Trophoblast cell (in vitro differentiated cells and primary cell): ENCODE measurements at regions not wholly inside any gene's neighbourhood (a gene's known extent, or its start where the extent isn't known, plus 50 kb on each side); places are given as distances from the start of the nearest gene placed in this dataset.

Experiments
- DNase-seq, 2 donors: peaks; one replicate each; pipeline ENCODE4 v3.0.0-alpha.2; 2016
- H2AFZ ChIP-seq: 2 replicates; pipeline ENCODE4 v1.6.1; 2013; ENCODE audit warnings: low read length, moderate library complexity, mild to moderate bottlenecking; ENCODE audit not compliant: insufficient read depth, poor library complexity
- H2AK5ac ChIP-seq: 2 replicates; pipeline ENCODE4 v1.6.1; 2013; ENCODE audit warnings: mild to moderate bottlenecking, low read length
- H2BK120ac ChIP-seq: 2 replicates; pipeline ENCODE4 v1.6.1; 2013; ENCODE audit warnings: low read length, mild to moderate bottlenecking, moderate library complexity; ENCODE audit not compliant: insufficient read depth, poor library complexity
- H2BK12ac ChIP-seq: 2 replicates; pipeline ENCODE4 v1.6.1; 2013; ENCODE audit warnings: mild to moderate bottlenecking, low read length, moderate library complexity
- H2BK5ac ChIP-seq: 2 replicates; pipeline ENCODE4 v1.6.1; 2013; ENCODE audit warnings: low read length, low read depth, moderate library complexity, mild to moderate bottlenecking; ENCODE audit not compliant: poor library complexity
- H3K14ac ChIP-seq: 2 replicates; pipeline ENCODE4 v1.6.1; 2013; ENCODE audit warnings: mild to moderate bottlenecking, low read length
- H3K18ac ChIP-seq: 2 replicates; pipeline ENCODE4 v1.6.1; 2013; ENCODE audit warnings: mild to moderate bottlenecking, low read length
- H3K23ac ChIP-seq: 2 replicates; pipeline ENCODE4 v1.6.1; 2013; ENCODE audit warnings: low read length
- H3K27ac ChIP-seq: 2 replicates; pipeline ENCODE4 v1.5.1; 2013; ENCODE audit warnings: low read depth, mild to moderate bottlenecking, inconsistent platforms, low read length, moderate library complexity
- H3K27me3 ChIP-seq: 2 replicates; pipeline ENCODE4 v1.6.1; 2013; ENCODE audit warnings: inconsistent platforms, mild to moderate bottlenecking, low read length, moderate library complexity; ENCODE audit not compliant: insufficient read depth
- H3K36me3 ChIP-seq, 2 experiments: 1 replicate in 1 of 2; 2 replicates in 1 of 2; pipeline ENCODE4 v1.6.1; 2013; ENCODE audit warnings: low read length in 2 of 2, mild to moderate bottlenecking in 2 of 2, moderate library complexity in 1 of 2; ENCODE audit not compliant: insufficient read depth in 2 of 2, control insufficient read depth in 1 of 2
- H3K4ac ChIP-seq: 2 replicates; pipeline ENCODE4 v1.6.1; 2013; ENCODE audit warnings: low read depth, mild to moderate bottlenecking, low read length, moderate library complexity
- H3K4me1 ChIP-seq, 2 experiments: 1 replicate in 1 of 2; 2 replicates in 1 of 2; pipeline ENCODE4 v1.6.1; 2013; ENCODE audit warnings: low read length in 2 of 2, mild to moderate bottlenecking in 2 of 2, moderate library complexity in 1 of 2; ENCODE audit not compliant: insufficient read depth in 2 of 2, control insufficient read depth in 1 of 2
- H3K4me2 ChIP-seq: 2 replicates; pipeline ENCODE4 v1.6.1; 2013; ENCODE audit warnings: inconsistent platforms, mild to moderate bottlenecking, low read length, moderate library complexity
- H3K4me3 ChIP-seq: 2 replicates; pipeline ENCODE4 v1.5.1; 2013; ENCODE audit warnings: mild to moderate bottlenecking, low read depth, low read length, inconsistent platforms
- H3K79me1 ChIP-seq: one replicate; pipeline ENCODE4 v1.6.1; 2013; ENCODE audit warnings: low read length
- H3K79me2 ChIP-seq: 2 replicates; pipeline ENCODE4 v1.6.1; 2013; ENCODE audit warnings: low read length, mild to moderate bottlenecking; ENCODE audit not compliant: control insufficient read depth, insufficient read depth, poor library complexity
- H3K9ac ChIP-seq: 2 replicates; pipeline ENCODE4 v1.6.1; 2013; ENCODE audit warnings: mild to moderate bottlenecking, low read length
- H3K9me3 ChIP-seq: 2 replicates; pipeline ENCODE4 v1.6.1; 2013; ENCODE audit warnings: low read depth, mild to moderate bottlenecking, control low read depth, inconsistent platforms, low read length; ENCODE audit not compliant: insufficient read depth
- H4K12ac ChIP-seq: 2 replicates; pipeline ENCODE4 v1.6.1; 2013; ENCODE audit warnings: low read depth, mild to moderate bottlenecking, low read length, moderate library complexity
- H4K8ac ChIP-seq: 2 replicates; pipeline ENCODE4 v1.6.1; 2013; ENCODE audit warnings: low read depth, mild to moderate bottlenecking, low read length, moderate library complexity
- H4K91ac ChIP-seq: one replicate; pipeline ENCODE4 v1.6.1; 2013; ENCODE audit warnings: low read depth, mild to moderate bottlenecking, low read length, moderate library complexity
- WGBS: extraction: QIAGEN DNeasy Blood & Tissue Kit; methylation state at CpG from one replicate; pipeline ENCODE4 v1.1.7; 2013; ENCODE audit warnings: missing lambda C conversion rate; ENCODE audit not compliant: insufficient read length, insufficient coverage; ENCODE audit errors: extremely low coverage; 5-methylcytosine and 5-hydroxymethylcytosine counted together

- H3K23ac ChIP-seq, result no peak overlapping the region
- H3K4me2 ChIP-seq, result no peak overlapping the region
- no peak overlapping the region for H2BK5ac ChIP-seq
- H2AK5ac ChIP-seq, result no peak overlapping the region
- no peaks in the 10 kb centered on the region for H3K9me3 ChIP-seq
- H2AFZ ChIP-seq, result no peak overlapping the region
- H4K91ac ChIP-seq, result no peak overlapping the region
- no CpG with 5 or more reads among the region's 1 CpG for WGBS
- H3K18ac ChIP-seq, result no peak overlapping the region
- no peak overlapping the region for H3K4me3 ChIP-seq
- no peaks in the 10 kb centered on the region for H3K79me1 ChIP-seq
- H3K4ac ChIP-seq, result no peak overlapping the region
- no peak overlapping the region for H3K27ac ChIP-seq
- H4K8ac ChIP-seq, result no peak overlapping the region
- DNase-seq, result no peak
- no peak overlapping the region for H2BK120ac ChIP-seq
- H3K4me1 ChIP-seq, result no peaks in the 10 kb centered on the region
- no peaks in the 10 kb centered on the region for H3K79me2 ChIP-seq
- H2BK12ac ChIP-seq, result no peak overlapping the region
- no peak overlapping the region for H4K12ac ChIP-seq
- H3K27me3 ChIP-seq, result no peaks in the 10 kb centered on the region
- no peaks in the 10 kb centered on the region for H3K36me3 ChIP-seq
- no peak overlapping the region for H3K9ac ChIP-seq
- H3K14ac ChIP-seq, result no peak overlapping the region
These were observed 408.2 kb downstream of the TBC1D4 start for GRCh38 chr13:75073786-75074185.

- Histone ChIP-seq H2AFZ (no peak overlapping the region), H3K4me2 (no peak overlapping the region), H3K4me1 (no peaks in the 10 kb centered on the region), H2BK5ac (no peak overlapping the region), H4K8ac (no peak overlapping the region), H4K12ac (no peak overlapping the region), H3K79me1 (no peaks in the 10 kb centered on the region), H3K14ac (no peak overlapping the region), H3K9me3 (no peaks in the 10 kb centered on the region), H4K91ac (no peak overlapping the region), H3K4ac (no peak overlapping the region), H3K27ac (no peak overlapping the region), H2AK5ac (no peak overlapping the region), H3K18ac (no peak overlapping the region), H3K9ac (no peak overlapping the region), H3K79me2 (no peaks in the 10 kb centered on the region), H2BK120ac (no peak overlapping the region), H3K4me3 (no peak overlapping the region), H3K36me3 (no peaks in the 10 kb centered on the region), H2BK12ac (no peak overlapping the region), H3K23ac (no peak overlapping the region), H3K27me3 (no peaks in the 10 kb centered on the region)
- WGBS, result no CpG with 5 or more reads among the region's 6 CpGs
- no peak for DNase-seq
These were observed 409.1 kb downstream of the TBC1D4 start for GRCh38 chr13:75072891-75073290.

- Histone ChIP-seq H3K36me3 (no peaks in the 10 kb centered on the region), H3K79me1 (no peaks in the 10 kb centered on the region), H3K9ac (no peak overlapping the region), H3K4me2 (no peak overlapping the region), H2AK5ac (no peak overlapping the region), H3K9me3 (no peaks in the 10 kb centered on the region), H3K27me3 (no peaks in the 10 kb centered on the region), H2AFZ (no peak overlapping the region), H3K14ac (no peak overlapping the region), H2BK12ac (no peak overlapping the region), H3K23ac (no peak overlapping the region), H4K12ac (no peak overlapping the region), H4K91ac (no peak overlapping the region), H3K4ac (no peak overlapping the region), H4K8ac (no peak overlapping the region), H3K79me2 (no peaks in the 10 kb centered on the region), H3K18ac (no peak overlapping the region), H3K27ac (no peak overlapping the region), H2BK5ac (no peak overlapping the region), H2BK120ac (no peak overlapping the region), H3K4me3 (no peak overlapping the region), H3K4me1 (no peaks in the 10 kb centered on the region)
- no peak for DNase-seq
These were observed 409.6 kb downstream of the TBC1D4 start for GRCh38 chr13:75072368-75072767.

GRCh38 chr13:75071796-75072195, 410.2 kb downstream of the TBC1D4 start:
- Histone ChIP-seq H2BK12ac (no peak overlapping the region), H3K23ac (no peak overlapping the region), H3K27me3 (no peaks in the 10 kb centered on the region), H3K79me1 (no peaks in the 10 kb centered on the region), H2AK5ac (no peak overlapping the region), H2BK120ac (no peak overlapping the region), H4K91ac (no peak overlapping the region), H3K18ac (no peak overlapping the region), H3K14ac (no peak overlapping the region), H3K4me1 (no peaks in the 10 kb centered on the region), H3K36me3 (no peaks in the 10 kb centered on the region), H3K79me2 (no peaks in the 10 kb centered on the region), H2BK5ac (no peak overlapping the region), H3K4ac (no peak overlapping the region), H3K9ac (no peak overlapping the region), H4K12ac (no peak overlapping the region), H3K9me3 (no peaks in the 10 kb centered on the region), H3K4me3 (no peak overlapping the region), H4K8ac (no peak overlapping the region), H3K27ac (no peak overlapping the region), H2AFZ (no peak overlapping the region), H3K4me2 (no peak overlapping the region)
- WGBS, result no CpG with 5 or more reads among the region's 6 CpGs
- no peak for DNase-seq

- H3K9ac ChIP-seq, result no peak overlapping the region
- no peaks in the 10 kb centered on the region for H3K36me3 ChIP-seq
- H3K14ac ChIP-seq, result no peak overlapping the region
- H3K4me1 ChIP-seq, result no peaks in the 10 kb centered on the region
- no peak overlapping the region for H3K27ac ChIP-seq
- no peak overlapping the region for H3K18ac ChIP-seq
- H4K8ac ChIP-seq, result no peak overlapping the region
- no peak overlapping the region for H3K4ac ChIP-seq
- no peak overlapping the region for H2BK120ac ChIP-seq
- H3K4me3 ChIP-seq, result no peak overlapping the region
- no peaks in the 10 kb centered on the region for H3K79me1 ChIP-seq
- no peak overlapping the region for H2BK5ac ChIP-seq
- no peak overlapping the region for H4K12ac ChIP-seq
- no CpG with 5 or more reads among the region's 2 CpGs for WGBS
- no peaks in the 10 kb centered on the region for H3K79me2 ChIP-seq
- H3K27me3 ChIP-seq, result no peaks in the 10 kb centered on the region
- DNase-seq, result no peak
- no peak overlapping the region for H3K4me2 ChIP-seq
- no peak overlapping the region for H3K23ac ChIP-seq
- H3K9me3 ChIP-seq, result no peaks in the 10 kb centered on the region
- no peak overlapping the region for H2AK5ac ChIP-seq
- H2AFZ ChIP-seq, result no peak overlapping the region
- no peak overlapping the region for H2BK12ac ChIP-seq
- no peak overlapping the region for H4K91ac ChIP-seq
These were observed 410.6 kb downstream of the TBC1D4 start for GRCh38 chr13:75071395-75071794.
